Cardiac fibroblast (primary cell): ENCODE measurements at regions not wholly inside any gene's neighbourhood (a gene's known extent, or its start where the extent isn't known, plus 50 kb on each side); places are given as distances from the start of the nearest gene placed in this dataset.

Source experiments
- DNase-seq, 2 donors: peaks; one replicate each; pipeline versions ENCODE4 v3.0.0 to v3.0.0-alpha.2; 2010; ENCODE audit warnings: low read depth in 2 of 2
- H3K4me3 ChIP-seq, 2 donors: replicated peaks in 1 of 2; 1 replicate in 1 of 2; 2 replicates in 1 of 2; pipeline ENCODE4 v1.5.1; 2011; ENCODE audit warnings: low read depth in 2 of 2, low read length in 2 of 2, mild to moderate bottlenecking in 2 of 2, moderate library complexity in 1 of 2
- CTCF ChIP-seq: IDR thresholded peaks from one replicate; pipeline ENCODE4 v1.5.1; 2011; ENCODE audit warnings: low read depth, mild to moderate bottlenecking, low read length, inconsistent platforms

- TF ChIP-seq CTCF = no peak
- DNase-seq = peak in 1 of 2 donors; percentile 24
- no peak overlapping the region for H3K4me3 ChIP-seq
These were observed 59.9 kb upstream of the PRRX1 start for GRCh38 chr1:170604065-170604464.

- H3K4me3 ChIP-seq = no peak overlapping the region
- DNase-seq = no peak
These were observed 59.0 kb upstream of the PRRX1 start for GRCh38 chr1:170604889-170605288.

More at GRCh38 chr1:170604889-170605288, 59.0 kb upstream of the PRRX1 start:
- TF ChIP-seq CTCF = no peak
